ENCODE measurements at regions not wholly inside any gene's neighbourhood (a gene's known extent, or its start where the extent isn't known, plus 50 kb on each side); places are given as distances from the start of the nearest gene placed in this dataset.
"Not testable (repeated sequence)": the region's sequence is repeated elsewhere in the genome, so short reads cannot be mapped to it uniquely, and the experiment has no call there.

GRCh38 chr20:19838468-19838867 is 80.4 kb downstream of the RIN2 start:
- Mint-ChIP-seq H3K9me3 (ENCODE audit: unreplicated experiment) (peaks cover 9% of the 10 kb centered on the region), H3K4me3 (ENCODE audit: unreplicated experiment) (no peak overlapping the region), H3K27ac (ENCODE audit: unreplicated experiment) (no peak overlapping the region), H3K27me3 (ENCODE audit: unreplicated experiment) (no peaks in the 10 kb centered on the region), H3K4me1 (ENCODE audit: unreplicated experiment) (peaks cover 3% of the 10 kb centered on the region), H3K36me3 (ENCODE audit: unreplicated experiment) (peaks cover 22% of the 10 kb centered on the region)
- TF ChIP-seq CTCF (IDR thresholded peaks at IDR 0.05) = no peak
- DNase-seq (ENCODE audit: extremely low spot score, unreplicated experiment) = no peak

- peaks cover 3% of the 10 kb centered on the region for H3K4me1 Mint-ChIP-seq (ENCODE audit: unreplicated experiment)
- H3K36me3 Mint-ChIP-seq (ENCODE audit: unreplicated experiment) = peaks cover 22% of the 10 kb centered on the region
- H3K4me3 Mint-ChIP-seq (ENCODE audit: unreplicated experiment) = no peak overlapping the region
- no peaks in the 10 kb centered on the region for H3K27me3 Mint-ChIP-seq (ENCODE audit: unreplicated experiment)
- peaks cover 9% of the 10 kb centered on the region for H3K9me3 Mint-ChIP-seq (ENCODE audit: unreplicated experiment)
- no peak for DNase-seq (ENCODE audit: extremely low spot score, unreplicated experiment)
- no peak overlapping the region for H3K27ac Mint-ChIP-seq (ENCODE audit: unreplicated experiment)
- TF ChIP-seq CTCF (IDR thresholded peaks at IDR 0.05) = no peak
These were observed 81.0 kb downstream of the RIN2 start for GRCh38 chr20:19839053-19839452.

GRCh38 chr20:19840111-19840710 is 82.2 kb downstream of the RIN2 start:
- TF ChIP-seq CTCF (IDR thresholded peaks at IDR 0.05) = no peak
- Mint-ChIP-seq H3K27me3 (ENCODE audit: unreplicated experiment) (no peaks in the 10 kb centered on the region), H3K36me3 (ENCODE audit: unreplicated experiment) (peaks cover 22% of the 10 kb centered on the region), H3K9me3 (ENCODE audit: unreplicated experiment) (peaks cover 9% of the 10 kb centered on the region), H3K4me3 (ENCODE audit: unreplicated experiment) (no peak overlapping the region), H3K27ac (ENCODE audit: unreplicated experiment) (no peak overlapping the region), H3K4me1 (ENCODE audit: unreplicated experiment) (peaks cover 3% of the 10 kb centered on the region)
- no peak for DNase-seq (ENCODE audit: extremely low spot score, unreplicated experiment)

- DNase-seq (ENCODE audit: extremely low spot score, unreplicated experiment) = no peak
- peaks cover 3% of the 10 kb centered on the region for H3K4me1 Mint-ChIP-seq (ENCODE audit: unreplicated experiment)
- H3K9me3 Mint-ChIP-seq (ENCODE audit: unreplicated experiment) = peaks cover 9% of the 10 kb centered on the region
- no peak overlapping the region for H3K4me3 Mint-ChIP-seq (ENCODE audit: unreplicated experiment)
- peaks cover 27% of the 10 kb centered on the region for H3K36me3 Mint-ChIP-seq (ENCODE audit: unreplicated experiment)
- H3K27ac Mint-ChIP-seq (ENCODE audit: unreplicated experiment) = no peak overlapping the region
- H3K27me3 Mint-ChIP-seq (ENCODE audit: unreplicated experiment) = no peaks in the 10 kb centered on the region
- no peak for TF ChIP-seq CTCF (IDR thresholded peaks at IDR 0.05)
These were observed 83.7 kb downstream of the RIN2 start for GRCh38 chr20:19841740-19842139.

GRCh38 chr20:19844850-19845249 is 86.8 kb downstream of the RIN2 start:
- H3K9me3 Mint-ChIP-seq (ENCODE audit: unreplicated experiment); DNase-seq (ENCODE audit: extremely low spot score, unreplicated experiment); H3K27me3 Mint-ChIP-seq (ENCODE audit: unreplicated experiment); H3K4me3 Mint-ChIP-seq (ENCODE audit: unreplicated experiment); H3K27ac Mint-ChIP-seq (ENCODE audit: unreplicated experiment): not testable (repeated sequence)
- Mint-ChIP-seq H3K4me1 (ENCODE audit: unreplicated experiment) (peaks cover 14% of the 10 kb centered on the region), H3K36me3 (ENCODE audit: unreplicated experiment) (peaks cover 27% of the 10 kb centered on the region)

- no peaks in the 10 kb centered on the region for H3K27me3 Mint-ChIP-seq (ENCODE audit: unreplicated experiment)
- H3K9me3 Mint-ChIP-seq (ENCODE audit: unreplicated experiment) = peaks cover 9% of the 10 kb centered on the region
- no peak for TF ChIP-seq CTCF (IDR thresholded peaks at IDR 0.05)
- no peak for DNase-seq (ENCODE audit: extremely low spot score, unreplicated experiment)
- peaks cover 25% of the 10 kb centered on the region for H3K4me1 Mint-ChIP-seq (ENCODE audit: unreplicated experiment)
- H3K27ac Mint-ChIP-seq (ENCODE audit: unreplicated experiment) = no peak overlapping the region
- peaks cover 14% of the 10 kb centered on the region for H3K36me3 Mint-ChIP-seq (ENCODE audit: unreplicated experiment)
- no peak overlapping the region for H3K4me3 Mint-ChIP-seq (ENCODE audit: unreplicated experiment)
These were observed 89.3 kb downstream of the RIN2 start for GRCh38 chr20:19847383-19847782.

All from osteocyte (in vitro differentiated cells).